HG03460 (cell line): ENCODE measurements at regions not wholly inside any gene's neighbourhood (a gene's known extent, or its start where the extent isn't known, plus 50 kb on each side); places are given as distances from the start of the nearest gene placed in this dataset.
"Not testable (repeated sequence)": the region's sequence is repeated elsewhere in the genome, so short reads cannot be mapped to it uniquely, and the experiment has no call there.

ENCODE experiments used
- ATAC-seq: cut with Tn5 transposase; IDR thresholded peaks from one replicate; pipeline ENCODE4 v1.9.1; 2021; ENCODE audit not compliant: unreplicated experiment

- no peak for ATAC-seq
These were observed 128.6 kb upstream of the BMPER start for GRCh38 chr7:33776788-33777187.

GRCh38 chr7:33778195-33778594 is 127.1 kb upstream of the BMPER start:
- no peak for ATAC-seq

GRCh38 chr7:33779216-33779615 is 126.1 kb upstream of the BMPER start:
- no peak for ATAC-seq

DNA sequence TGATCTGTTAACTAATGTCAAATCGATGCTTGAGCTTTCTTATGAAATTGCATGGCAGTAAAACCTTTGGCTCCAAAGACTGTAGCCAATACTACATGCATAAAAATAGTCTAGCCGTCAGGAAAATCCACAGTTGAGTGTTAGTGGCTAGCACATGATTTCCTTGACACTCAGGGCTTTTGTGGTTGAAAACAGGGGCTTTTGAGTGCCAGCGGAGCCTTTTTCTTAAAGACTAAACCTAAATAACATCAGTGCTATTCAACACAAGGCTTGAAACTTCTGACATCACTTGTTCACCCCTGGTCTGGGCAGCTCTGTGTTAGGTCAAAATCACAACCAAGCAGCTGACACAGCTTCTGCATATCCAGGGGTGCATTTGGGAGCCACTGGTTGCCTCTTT is 124.2 kb upstream of the BMPER start:
- ATAC-seq, result no peak

- no peak for ATAC-seq
These were observed 123.5 kb upstream of the BMPER start for GRCh38 chr7:33781796-33782195.

GRCh38 chr7:33784000-33784399 is 121.3 kb upstream of the BMPER start:
- ATAC-seq, result no peak

GRCh38 chr7:33788531-33788930 is 116.8 kb upstream of the BMPER start:
- no peak for ATAC-seq

- no peak for ATAC-seq
These were observed 115.3 kb upstream of the BMPER start for GRCh38 chr7:33789871-33790630.

DNA sequence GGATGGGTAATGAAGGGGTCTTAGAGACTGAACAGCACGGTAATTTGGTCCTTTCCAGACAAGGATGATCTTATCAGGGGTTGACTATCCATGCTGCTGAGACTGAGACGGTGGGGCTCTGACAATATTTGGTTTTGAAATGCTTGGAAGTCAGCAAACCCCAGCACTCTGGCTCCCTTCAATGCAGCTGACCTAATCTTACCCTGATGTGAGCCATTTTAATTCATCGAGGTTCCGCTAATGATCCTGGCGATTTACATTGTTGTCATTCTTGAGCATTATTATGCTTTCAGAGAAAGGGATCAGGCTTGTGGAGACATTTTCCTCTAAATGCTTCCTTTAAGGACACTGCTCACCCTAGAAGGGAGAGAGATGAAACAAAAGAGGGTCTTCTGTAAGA is 114.6 kb upstream of the BMPER start:
- no peak for ATAC-seq

DNA sequence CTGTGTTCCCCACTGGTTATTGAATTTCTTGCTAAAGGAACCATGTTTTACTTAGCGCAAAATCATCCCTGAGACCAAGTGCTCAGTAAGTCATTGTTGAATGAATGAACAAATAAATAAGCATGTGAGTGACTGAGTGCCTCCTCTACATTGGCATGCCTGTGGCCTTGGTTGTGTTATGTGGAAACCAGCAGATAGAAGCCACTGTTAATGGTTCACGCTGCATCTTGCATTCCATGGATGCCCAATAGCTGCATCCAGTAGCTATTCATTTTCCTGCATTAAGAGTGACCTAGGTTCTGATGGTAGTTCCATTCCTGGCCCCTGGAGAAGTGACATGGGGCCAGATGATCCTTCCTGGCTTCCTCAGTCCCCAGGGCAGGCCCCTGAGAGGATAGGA is 113.3 kb upstream of the BMPER start:
- ATAC-seq, result no peak

- ATAC-seq, result no peak
These were observed 112.7 kb upstream of the BMPER start for GRCh38 chr7:33792547-33793105.

DNA sequence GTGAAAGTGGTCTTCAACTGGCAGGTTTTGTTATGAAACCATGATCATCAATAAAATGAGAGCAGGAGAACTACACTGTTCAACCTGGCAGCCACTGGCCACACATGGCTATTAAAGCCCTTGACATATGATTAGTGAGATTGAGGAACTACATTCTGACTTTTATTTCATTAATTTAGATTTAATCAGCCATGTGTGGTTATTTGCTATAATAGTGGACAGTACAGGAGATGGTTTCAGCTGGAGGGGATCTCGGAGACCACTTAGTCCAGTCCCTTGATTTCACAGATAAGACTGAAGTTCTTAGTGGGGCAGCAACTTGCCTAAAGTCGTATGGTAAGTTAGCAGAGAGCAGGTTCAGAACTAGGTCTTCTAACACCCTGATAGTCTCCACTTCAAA is 111.7 kb upstream of the BMPER start:
- ATAC-seq, result no peak

DNA sequence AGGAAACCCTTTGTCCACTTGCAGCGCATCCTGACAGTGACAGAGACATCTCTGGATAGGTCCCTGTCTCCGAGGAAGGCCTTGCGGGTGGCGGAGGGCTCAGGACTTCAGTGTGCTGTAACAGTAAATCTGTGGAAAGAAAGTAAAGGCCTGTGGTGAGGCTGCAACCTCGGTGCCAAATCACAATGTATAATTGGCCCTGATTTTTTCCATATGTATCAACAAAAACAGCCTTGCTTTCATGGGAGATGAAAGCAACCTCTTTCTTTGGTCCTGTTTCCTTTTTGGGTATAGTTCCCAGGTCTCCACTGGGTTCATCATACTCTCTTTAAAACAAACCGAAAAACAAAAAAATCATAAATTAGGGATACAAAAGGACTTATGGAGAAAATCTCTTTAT is 110.9 kb upstream of the BMPER start:
- ATAC-seq, result no peak

DNA sequence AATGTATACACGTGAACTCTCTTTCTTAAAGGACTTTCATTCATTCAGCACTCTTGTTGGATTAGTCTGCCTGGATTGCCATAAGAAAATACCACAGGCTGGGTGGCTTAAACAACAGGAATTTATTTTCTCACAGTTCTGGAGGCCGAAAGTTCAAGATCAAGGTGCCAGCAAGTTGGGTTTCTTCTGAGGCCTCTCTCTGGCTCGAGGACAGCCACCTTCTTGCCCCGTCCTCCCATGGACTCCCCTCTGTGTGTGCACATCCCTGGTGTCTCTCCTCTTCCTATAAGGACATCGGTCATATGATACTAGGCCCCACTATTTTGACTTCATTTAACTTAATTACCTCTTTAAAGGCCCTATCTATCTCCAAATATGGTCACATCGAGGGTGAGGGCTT is 110.4 kb upstream of the BMPER start:
- no peak for ATAC-seq

GRCh38 chr7:33796538-33796937 is 108.8 kb upstream of the BMPER start:
- ATAC-seq, result no peak

GRCh38 chr7:33797512-33797911 is 107.8 kb upstream of the BMPER start:
- ATAC-seq, result not testable (repeated sequence)

DNA sequence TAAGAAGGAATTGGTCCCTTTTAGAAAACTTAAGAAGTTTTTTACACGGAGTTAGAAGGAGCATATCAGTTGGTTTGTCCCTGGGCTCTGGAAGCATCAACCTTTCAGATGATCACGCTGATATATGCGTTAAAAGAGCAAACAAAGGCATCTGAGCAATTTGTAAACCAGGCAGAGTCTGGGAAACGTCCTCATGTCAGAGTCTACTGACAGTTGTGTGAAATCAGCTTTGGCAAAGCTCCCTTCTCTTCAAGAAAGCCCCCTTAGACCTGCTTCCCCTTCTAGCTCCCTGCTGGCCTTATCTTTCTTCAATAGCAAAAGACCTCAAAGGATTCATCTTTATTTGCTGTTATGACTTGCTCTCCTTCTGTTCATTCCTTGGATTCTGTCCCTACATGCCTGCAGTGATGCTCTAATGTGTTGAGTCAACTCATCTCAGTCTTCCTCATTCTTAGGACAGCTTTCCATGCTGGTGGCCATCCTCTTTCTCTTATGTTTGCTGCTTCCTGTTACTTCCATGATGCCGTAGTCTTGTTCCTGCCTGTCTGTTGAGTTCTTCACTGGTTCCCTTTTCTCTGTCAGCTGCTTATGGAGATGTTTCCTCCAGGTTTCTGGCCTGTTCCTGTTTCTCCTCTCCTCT is 106.5 kb upstream of the BMPER start:
- no peak for ATAC-seq

DNA sequence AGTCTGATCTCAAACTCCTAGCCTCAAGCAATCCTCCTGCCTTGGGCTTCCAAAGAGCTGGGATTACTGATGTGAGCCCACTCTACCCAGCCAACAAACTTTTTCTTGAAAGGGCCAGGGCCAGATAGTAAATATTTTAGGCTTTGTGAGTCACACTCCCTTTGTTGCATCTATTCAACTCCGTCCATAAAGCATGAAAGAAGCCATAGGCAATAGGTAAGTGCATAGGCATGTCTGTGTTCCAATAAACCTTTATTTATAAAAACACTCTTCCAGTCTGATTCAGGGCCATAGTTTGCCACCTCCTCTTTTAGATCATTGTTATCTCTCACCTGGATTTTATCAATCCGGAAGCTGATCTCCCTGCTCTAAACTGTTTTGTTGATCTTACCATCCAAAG is 105.6 kb upstream of the BMPER start:
- ATAC-seq, result no peak

GRCh38 chr7:33802600-33802999 is 102.7 kb upstream of the BMPER start:
- ATAC-seq, result no peak

DNA sequence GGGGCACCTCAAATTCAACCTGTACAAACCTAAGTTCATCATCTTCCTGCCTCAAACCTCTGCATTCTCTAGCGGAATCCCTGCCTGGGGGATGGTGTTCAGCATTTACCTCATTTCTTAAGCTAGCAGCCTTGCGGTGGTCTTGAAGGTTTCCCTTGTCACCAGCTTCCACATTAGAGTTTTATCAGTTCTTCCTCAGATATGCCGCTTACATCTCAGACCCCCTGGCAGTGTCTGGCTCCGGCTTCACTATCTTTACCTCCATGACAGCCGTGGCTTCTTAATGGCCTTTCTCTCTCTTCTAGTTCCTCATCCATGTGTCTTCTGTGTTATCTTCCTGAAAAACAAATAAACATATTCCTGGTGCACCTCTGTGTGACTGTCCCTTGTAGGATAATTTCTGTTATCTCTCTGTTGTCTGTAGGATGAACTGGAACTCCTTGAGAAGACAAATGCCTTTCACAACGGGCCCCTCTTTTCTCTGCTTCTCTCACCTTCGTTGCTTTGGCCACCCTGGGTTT is 101.1 kb upstream of the BMPER start:
- no peak for ATAC-seq

- ATAC-seq, result no peak
These were observed 99.6 kb upstream of the BMPER start for GRCh38 chr7:33805630-33806233.
